Lower leg skin (tissue), 4 donors: ENCODE measurements at regions not wholly inside any gene's neighbourhood (a gene's known extent, or its start where the extent isn't known, plus 50 kb on each side); places are given as distances from the start of the nearest gene placed in this dataset.

Experiments
- DNase-seq, 2 donors: peaks; one replicate each; pipeline ENCODE4 v3.0.0-alpha.2; 2019; ENCODE audit warnings: low spot score in 2 of 2
- H3K4me3 ChIP-seq: fragments of 200-600 bp; sonication (generic); 2 replicates; pipeline ENCODE4 v1.5.1; 2017; ENCODE audit warnings: mild to moderate bottlenecking, low read depth; ENCODE audit not compliant: poor library complexity, severe bottlenecking
- POLR2A ChIP-seq, 2 donors: fragments of 450-650 bp; IDR thresholded peaks; one replicate each; pipeline ENCODE4 v1.6.1; 2016 to 2017; ENCODE audit warnings: antibody characterized with exemption in 2 of 2, mild to moderate bottlenecking in 1 of 2, moderate library complexity in 1 of 2
- WGBS, 2 donors: methylation state at CpG; one replicate each; pipeline ENCODE4 v1.1.5; 2018; 5-methylcytosine and 5-hydroxymethylcytosine counted together
- intact Hi-C: fragments of 100-400 bp; cut with DNase I; formaldehyde crosslinking; loops from one replicate; pipeline ENCODE4 v1.15.0; 2023; ENCODE audit warnings: low total_unique reads
- TF ChIP-seq, protein P1 (sequence below), 3 donors: fragments of 450-650 bp; IDR thresholded peaks; one replicate each; pipeline ENCODE4 v1.5.1; 2016; ENCODE audit warnings: antibody characterized with exemption in 3 of 3, mild to moderate bottlenecking in 3 of 3, moderate library complexity in 2 of 3

DNA sequence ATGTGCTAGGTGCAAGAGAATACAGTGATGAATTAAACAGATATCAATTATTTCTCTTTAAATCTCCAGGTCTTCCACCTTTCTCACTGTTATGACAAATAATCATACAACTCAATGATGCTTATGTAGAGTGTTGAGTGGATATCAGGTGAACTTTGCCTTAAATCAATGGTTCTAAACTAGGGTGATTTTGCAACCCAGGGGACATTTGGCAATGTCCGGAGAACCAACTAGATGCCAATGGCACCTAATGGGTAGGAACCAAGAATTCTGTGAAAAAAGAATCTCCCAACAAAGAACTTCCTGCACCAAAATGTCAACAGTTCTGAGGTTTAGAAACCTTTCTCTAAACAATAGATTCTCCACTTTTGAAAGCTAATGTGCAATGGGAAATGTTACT lies 52.0 kb upstream of the GDNF start:
- no peak overlapping the region for H3K4me3 ChIP-seq
- intact Hi-C loops = no loop called here
- 90 to 91% methylated on average over 1 of the region's 1 CpG for WGBS, 2 donors
- no peak for TF ChIP-seq POLR2A (IDR thresholded peaks at IDR 0.05)
- TF ChIP-seq, protein P1, sequence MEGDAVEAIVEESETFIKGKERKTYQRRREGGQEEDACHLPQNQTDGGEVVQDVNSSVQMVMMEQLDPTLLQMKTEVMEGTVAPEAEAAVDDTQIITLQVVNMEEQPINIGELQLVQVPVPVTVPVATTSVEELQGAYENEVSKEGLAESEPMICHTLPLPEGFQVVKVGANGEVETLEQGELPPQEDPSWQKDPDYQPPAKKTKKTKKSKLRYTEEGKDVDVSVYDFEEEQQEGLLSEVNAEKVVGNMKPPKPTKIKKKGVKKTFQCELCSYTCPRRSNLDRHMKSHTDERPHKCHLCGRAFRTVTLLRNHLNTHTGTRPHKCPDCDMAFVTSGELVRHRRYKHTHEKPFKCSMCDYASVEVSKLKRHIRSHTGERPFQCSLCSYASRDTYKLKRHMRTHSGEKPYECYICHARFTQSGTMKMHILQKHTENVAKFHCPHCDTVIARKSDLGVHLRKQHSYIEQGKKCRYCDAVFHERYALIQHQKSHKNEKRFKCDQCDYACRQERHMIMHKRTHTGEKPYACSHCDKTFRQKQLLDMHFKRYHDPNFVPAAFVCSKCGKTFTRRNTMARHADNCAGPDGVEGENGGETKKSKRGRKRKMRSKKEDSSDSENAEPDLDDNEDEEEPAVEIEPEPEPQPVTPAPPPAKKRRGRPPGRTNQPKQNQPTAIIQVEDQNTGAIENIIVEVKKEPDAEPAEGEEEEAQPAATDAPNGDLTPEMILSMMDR (IDR thresholded peaks at IDR 0.05) = no peak
- DNase-seq = no peak

DNA sequence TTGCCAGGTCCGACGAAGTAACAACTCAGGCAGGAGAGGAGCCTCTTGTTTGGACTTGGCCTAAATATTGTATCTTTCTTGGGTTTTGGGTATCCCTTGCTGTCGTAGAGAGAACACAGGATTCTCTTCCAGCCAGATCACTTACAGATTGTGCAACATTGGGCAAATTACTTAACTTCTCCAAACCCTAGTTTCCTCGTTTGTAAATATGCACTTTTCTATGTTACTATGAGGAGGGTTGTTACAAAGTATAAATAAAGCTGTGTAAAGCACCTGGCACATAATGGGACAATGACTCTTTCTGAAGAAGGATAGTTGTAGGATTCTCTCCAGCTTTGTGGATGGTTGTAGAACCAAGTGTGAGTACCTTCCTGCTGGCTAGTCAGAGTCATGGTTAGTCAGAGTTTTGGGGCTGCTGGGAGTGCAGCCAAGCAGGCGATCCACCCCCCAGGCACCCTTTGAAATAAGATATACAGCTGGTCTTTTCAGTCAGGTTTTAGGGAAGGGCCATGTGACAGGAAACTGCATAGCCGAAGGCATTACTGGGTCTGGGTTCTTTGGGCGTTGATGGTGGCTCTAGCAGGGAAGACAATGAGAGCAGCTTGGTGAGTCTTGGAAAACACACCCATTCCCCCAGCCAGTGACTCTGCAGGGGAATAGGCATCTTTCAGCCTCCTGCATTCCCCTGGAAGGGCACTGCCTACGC lies 49.9 kb upstream of the GDNF start:
- no peak for DNase-seq
- no peak overlapping the region for H3K4me3 ChIP-seq
- WGBS, 2 donors = 48 to 49% methylated on average over 8 of the region's 8 CpGs
- TF ChIP-seq, protein P1 (IDR thresholded peaks at IDR 0.05) = no peak
- TF ChIP-seq POLR2A (IDR thresholded peaks at IDR 0.05) = no peak
- intact Hi-C loops = no loop called here
